ENCODE measurements at regions not wholly inside any gene's neighbourhood (a gene's known extent, or its start where the extent isn't known, plus 50 kb on each side); places are given as distances from the start of the nearest gene placed in this dataset.

DNA sequence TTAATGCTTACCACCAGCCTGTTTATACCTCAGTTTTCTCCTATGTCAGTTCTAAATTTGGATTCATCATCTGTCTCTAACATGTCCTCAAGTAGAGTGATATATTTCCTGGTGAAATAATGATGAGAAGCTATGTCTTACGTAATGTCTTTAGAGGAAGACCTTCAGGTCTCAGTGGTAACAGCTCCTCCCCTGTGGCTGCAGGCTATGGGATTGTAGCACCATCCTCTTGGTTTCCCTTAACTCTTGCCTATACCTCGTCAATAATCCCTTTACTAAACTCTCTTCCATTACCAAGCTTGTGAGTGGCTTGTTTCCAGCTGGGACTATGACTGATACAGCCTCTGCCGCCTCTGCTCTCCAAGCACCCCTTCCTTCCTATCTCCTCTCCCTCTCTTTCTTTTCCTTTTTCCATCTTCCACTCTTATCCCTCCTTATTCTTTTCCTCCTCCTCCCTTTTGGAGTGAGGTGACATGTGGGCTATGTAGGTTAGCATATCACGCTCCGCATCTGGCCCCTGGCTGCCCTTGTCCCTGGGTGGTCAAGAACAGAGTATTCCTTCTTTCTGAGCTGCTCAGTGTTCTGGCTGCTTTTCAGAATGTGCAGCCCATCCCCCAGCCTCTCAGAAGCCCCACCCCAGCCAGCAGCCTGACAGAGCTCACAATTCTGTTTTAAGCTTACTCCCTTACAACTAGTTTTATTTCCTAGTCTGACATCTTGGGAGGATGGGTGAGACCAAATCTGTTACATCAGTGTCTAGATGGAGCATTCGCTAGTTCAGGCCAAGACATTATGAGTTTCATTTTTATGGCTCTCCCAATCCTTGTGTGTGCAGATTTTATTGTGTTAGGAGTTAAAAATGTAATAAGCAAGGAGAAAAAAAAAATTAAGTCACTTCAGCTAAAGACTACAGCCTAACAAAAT is 75.0 kb upstream of the RNU6-1 start:
- no peak overlapping the region for H3K4me3 Mint-ChIP-seq
- no peaks in the 10 kb centered on the region for H3K27me3 Mint-ChIP-seq
- no peaks in the 10 kb centered on the region for H3K36me3 Mint-ChIP-seq
- peaks cover 12% of the 10 kb centered on the region for H3K9me3 Mint-ChIP-seq
- no peaks in the 10 kb centered on the region for H3K4me1 Mint-ChIP-seq
- no peak overlapping the region for H3K27ac Mint-ChIP-seq
- DNase-seq, result no peak

DNA sequence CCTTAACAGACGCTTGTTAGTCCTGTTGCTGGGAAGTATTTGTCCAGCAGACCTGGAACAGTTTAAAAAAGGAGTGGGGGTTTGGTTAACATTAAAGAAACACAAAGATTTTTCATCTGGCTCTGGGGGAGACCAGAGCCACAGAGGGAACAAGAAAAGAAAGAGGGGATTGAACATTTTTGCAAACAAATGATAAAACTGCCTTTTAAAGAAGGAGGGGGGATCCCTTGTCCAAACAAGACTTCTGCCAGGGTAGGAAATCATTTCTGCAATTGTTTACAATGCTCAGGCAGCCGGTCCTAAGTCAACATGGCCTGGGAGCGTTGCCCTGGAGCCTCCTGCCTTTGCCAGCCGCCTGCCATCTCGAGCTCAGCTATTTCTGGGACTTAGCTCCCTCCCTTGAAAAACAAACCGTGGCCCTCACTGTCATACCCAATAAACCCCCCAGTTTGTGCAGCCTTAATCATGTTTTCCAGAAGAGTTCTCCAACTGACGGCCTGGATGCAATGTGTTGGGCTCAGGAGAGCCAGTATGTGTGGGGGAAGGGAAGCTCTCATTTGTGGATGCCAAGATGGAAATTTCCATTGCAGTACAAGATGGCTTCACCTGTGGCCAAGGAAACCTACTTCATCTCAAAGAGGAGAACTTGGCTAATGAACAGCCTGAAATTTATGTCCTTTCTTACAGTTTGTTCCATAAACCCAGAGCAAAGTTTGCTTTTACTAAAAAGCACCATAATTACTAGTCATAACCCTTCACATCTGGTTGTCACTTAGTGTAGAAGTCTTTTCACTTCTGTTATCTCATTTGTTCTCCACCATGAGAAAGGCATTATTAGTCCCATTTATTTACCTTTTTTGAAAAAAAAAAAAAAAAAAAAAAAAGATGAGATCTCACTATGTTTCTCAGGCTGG is 75.9 kb upstream of the RNU6-1 start:
- Mint-ChIP-seq H3K27ac (no peak overlapping the region), H3K4me3 (no peak overlapping the region), H3K4me1 (no peaks in the 10 kb centered on the region), H3K36me3 (no peaks in the 10 kb centered on the region), H3K27me3 (no peaks in the 10 kb centered on the region), H3K9me3 (peaks cover 13% of the 10 kb centered on the region)
- DNase-seq, result no peak

DNA sequence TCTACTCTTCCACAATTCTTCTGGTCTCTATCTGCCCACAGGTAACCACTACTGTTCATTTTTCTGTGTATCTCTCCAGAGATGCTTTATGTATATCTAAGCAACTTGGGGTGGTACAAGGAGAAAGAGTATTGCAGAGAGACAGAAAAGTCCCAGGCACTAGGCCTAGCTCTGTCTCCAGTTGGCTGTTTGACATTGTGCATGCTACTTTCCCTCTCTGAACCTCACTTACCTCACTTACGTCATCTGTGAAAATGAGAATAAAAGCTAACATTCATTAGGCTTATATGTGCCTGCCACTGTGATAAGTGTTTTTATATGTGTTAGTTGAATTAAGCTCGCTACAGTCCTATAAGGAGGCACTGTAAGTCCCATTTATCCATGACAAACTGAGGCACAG is 76.7 kb upstream of the RNU6-1 start:
- no peaks in the 10 kb centered on the region for H3K36me3 Mint-ChIP-seq
- H3K9me3 Mint-ChIP-seq, result peaks cover 13% of the 10 kb centered on the region
- H3K27me3 Mint-ChIP-seq, result no peaks in the 10 kb centered on the region
- no peaks in the 10 kb centered on the region for H3K4me1 Mint-ChIP-seq
- no peak overlapping the region for H3K4me3 Mint-ChIP-seq
- no peak for DNase-seq
- H3K27ac Mint-ChIP-seq, result no peak overlapping the region

DNA sequence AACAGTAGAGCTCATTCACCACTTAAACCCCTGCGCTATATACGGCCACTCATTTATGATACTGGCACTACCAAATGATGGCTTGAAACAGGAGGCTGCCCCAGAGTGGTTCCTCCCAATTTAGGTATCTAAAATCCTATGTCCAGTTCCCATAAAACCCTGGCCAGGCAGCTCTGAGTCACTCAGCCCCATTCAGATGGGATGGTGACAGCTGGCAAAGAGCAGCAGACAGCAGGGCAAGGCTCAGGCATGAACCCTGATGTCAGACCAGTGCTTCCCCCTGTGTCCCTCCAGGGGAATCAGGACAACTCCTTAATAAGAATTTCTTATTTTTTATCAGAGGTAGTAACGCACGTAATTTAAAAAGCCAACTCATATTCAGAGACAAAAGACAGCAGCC is 77.2 kb upstream of the RNU6-1 start:
- Mint-ChIP-seq H3K4me1 (no peaks in the 10 kb centered on the region), H3K9me3 (peaks cover 11% of the 10 kb centered on the region), H3K36me3 (no peaks in the 10 kb centered on the region), H3K27me3 (no peaks in the 10 kb centered on the region), H3K27ac (no peak overlapping the region), H3K4me3 (no peak overlapping the region)
- no peak for DNase-seq

DNA sequence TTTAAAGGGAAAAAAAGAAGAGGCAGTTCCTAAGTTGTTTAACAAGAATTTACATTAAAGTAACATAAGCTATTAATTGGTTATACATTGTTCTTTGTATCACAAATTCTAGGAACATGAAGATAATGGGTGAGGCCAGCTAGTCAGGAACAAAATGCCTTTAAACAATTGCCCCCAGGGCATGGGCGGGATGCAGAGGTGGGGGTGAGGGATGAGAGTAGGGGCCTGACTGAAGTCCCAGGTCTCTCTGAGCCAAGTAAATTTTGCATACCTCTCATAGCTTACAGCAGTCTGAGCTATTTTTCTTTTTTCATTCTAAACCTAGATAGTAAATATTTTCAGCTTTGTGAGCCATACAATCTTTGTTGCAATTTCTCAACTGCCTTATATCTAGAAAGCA is 77.8 kb upstream of the RNU6-1 start:
- H3K27me3 Mint-ChIP-seq, result no peaks in the 10 kb centered on the region
- no peaks in the 10 kb centered on the region for H3K36me3 Mint-ChIP-seq
- H3K4me1 Mint-ChIP-seq, result no peaks in the 10 kb centered on the region
- H3K27ac Mint-ChIP-seq, result no peak overlapping the region
- H3K4me3 Mint-ChIP-seq, result no peak overlapping the region
- peaks cover 11% of the 10 kb centered on the region for H3K9me3 Mint-ChIP-seq
- DNase-seq, result no peak

DNA sequence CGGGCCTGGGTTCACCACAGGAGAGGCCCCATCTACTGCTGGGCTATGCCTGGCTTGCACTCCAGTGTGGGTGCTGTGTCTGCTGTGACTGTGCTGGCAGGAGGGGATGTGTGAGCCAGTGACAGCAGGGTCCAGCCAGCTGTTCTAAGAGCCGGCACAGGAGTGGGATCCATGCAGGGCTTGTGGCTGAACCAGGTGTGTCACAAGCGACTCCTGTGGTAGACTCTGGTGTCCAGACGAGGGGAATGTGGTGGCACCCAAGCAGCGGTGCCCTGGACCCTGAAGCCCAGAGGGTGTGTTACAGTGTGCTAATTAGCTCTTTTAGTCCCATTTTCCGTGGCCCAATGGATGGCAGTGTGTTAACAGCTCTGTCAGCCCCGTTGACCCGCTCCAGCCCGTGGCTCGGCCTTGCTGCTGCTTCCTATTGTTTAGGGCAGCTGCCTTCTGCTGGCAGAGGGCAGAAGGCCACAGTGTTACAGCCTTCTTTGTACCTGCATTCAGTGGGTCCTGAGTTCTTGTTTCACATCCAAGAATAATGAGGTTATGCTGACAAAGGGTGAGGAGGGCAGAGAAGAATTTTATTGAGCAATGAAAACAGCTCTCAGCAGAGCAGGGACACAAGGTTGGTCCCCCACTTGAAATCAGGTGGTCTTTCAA is 78.5 kb upstream of the RNU6-1 start:
- no peak overlapping the region for H3K27ac Mint-ChIP-seq
- no peaks in the 10 kb centered on the region for H3K36me3 Mint-ChIP-seq
- no peak overlapping the region for H3K4me3 Mint-ChIP-seq
- H3K4me1 Mint-ChIP-seq, result no peaks in the 10 kb centered on the region
- no peak for DNase-seq
- H3K27me3 Mint-ChIP-seq, result no peaks in the 10 kb centered on the region
- peaks cover 11% of the 10 kb centered on the region for H3K9me3 Mint-ChIP-seq

DNA sequence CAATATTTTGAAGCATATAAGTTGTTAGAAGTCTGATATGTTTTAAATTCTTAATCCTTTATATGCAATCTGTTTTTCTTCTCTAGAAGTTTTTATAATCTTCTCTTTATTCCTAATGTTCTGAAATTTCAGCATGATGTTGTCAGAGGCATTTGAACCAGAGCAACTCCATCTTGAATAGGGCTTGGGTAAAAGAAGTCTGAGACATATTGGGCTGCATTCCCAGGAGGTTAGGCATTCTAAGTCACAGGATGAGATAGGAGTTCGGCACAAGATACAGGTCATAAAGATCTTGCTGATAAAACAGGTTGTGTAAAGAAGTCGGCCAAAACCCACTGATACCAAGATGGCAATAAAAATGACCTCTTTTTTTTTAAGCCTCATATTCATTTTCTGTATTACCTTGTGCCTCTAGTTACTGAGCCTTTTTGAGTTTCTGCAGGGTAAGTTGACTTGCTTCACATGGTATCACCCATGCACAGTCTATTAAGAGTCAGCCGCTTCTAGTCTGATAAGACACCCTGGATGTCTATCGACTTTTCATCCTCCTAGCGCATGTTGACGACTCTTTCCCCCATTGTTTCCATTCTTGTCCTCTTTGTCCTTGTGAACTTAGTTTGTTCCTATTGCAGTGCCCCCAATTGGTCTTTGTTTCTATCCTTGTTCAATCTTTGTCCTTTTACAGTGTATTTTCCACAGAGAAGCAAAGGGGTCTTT is 80.8 kb upstream of the RNU6-1 start:
- no peak for DNase-seq
- H3K27me3 Mint-ChIP-seq, result no peaks in the 10 kb centered on the region
- peaks cover 18% of the 10 kb centered on the region for H3K9me3 Mint-ChIP-seq
- H3K27ac Mint-ChIP-seq, result no peak overlapping the region
- no peak overlapping the region for H3K4me3 Mint-ChIP-seq
- H3K36me3 Mint-ChIP-seq, result no peaks in the 10 kb centered on the region
- no peaks in the 10 kb centered on the region for H3K4me1 Mint-ChIP-seq

DNA sequence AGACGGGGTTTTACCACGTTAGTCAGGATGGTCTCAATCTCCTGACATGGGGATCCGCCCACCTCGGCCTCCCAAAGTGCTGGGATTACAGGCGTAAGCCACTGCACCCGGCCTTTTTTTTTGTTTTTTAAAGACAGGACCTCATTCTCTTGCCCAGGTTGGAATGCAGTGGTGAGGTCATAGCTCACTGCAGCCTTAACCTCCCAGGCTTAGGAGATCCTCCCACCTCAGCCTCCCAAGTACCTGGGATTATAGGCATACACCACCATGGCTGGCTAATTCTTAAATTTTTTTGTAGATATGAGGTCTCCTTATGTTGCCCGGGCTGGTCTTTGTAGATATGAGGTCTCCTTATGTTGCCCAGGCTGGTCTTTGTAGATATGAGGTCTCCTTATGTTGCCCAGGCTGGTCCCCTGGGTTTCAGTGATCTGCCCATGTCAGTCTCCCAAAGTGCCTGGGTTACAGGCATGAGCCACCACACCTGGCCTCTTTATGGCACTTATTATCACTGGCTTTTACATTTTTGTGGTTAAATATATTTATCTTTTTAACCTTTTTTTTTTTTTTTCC is 82.3 kb upstream of the RNU6-1 start:
- Mint-ChIP-seq H3K9me3 (peaks cover 18% of the 10 kb centered on the region), H3K36me3 (no peaks in the 10 kb centered on the region), H3K27ac (no peak overlapping the region), H3K27me3 (no peaks in the 10 kb centered on the region), H3K4me1 (no peaks in the 10 kb centered on the region), H3K4me3 (no peak overlapping the region)
- DNase-seq, result no peak

DNA sequence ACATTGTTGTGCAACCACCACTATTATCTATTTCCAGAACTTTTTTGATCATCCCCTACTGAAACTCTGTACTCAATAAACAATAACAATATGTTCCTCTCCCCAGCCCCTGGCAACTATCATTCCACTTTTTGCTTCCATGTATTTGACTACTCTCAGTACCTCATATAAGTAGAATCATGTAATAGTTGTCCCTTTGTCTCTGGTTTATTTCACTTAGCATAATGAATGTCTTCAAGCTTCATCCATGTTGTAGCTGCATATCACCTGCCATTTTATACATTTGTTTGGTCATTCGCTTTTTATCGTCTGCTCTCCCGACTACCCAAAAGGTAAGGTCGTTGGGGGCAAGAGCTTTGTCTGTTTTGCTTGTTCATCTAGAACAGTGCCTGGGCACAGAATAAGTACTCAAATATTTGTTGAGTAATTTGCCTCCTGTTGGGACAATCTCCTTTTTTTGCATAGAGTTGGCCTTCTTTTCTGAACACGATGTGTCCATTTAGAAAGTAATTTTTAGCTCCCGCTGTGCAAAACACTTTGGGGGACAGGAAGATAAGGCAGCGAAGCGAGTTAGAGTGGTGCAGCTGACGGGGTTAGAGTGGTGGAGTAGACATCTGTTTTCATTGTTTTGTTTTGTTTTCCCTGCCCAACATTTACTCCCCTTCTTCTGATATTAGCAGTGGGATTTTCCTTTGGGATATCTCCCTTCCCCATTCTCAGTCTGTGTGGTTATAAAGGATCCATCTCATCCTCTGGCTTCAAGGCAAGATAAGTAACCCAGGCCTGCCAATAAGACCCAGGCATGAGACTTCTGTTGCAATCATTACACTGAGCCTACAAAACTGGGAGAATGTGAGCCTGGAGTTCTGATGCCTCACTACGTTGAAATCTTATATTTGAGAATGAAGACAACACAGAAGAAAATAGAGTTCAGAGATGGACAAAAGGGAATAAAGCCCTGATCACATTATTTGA is 83.4 kb upstream of the RNU6-1 start:
- Mint-ChIP-seq H3K4me1 (no peaks in the 10 kb centered on the region), H3K4me3 (no peak overlapping the region), H3K36me3 (no peaks in the 10 kb centered on the region), H3K27me3 (no peaks in the 10 kb centered on the region), H3K27ac (no peak overlapping the region), H3K9me3 (peaks cover 15% of the 10 kb centered on the region)
- DNase-seq, result no peak

DNA sequence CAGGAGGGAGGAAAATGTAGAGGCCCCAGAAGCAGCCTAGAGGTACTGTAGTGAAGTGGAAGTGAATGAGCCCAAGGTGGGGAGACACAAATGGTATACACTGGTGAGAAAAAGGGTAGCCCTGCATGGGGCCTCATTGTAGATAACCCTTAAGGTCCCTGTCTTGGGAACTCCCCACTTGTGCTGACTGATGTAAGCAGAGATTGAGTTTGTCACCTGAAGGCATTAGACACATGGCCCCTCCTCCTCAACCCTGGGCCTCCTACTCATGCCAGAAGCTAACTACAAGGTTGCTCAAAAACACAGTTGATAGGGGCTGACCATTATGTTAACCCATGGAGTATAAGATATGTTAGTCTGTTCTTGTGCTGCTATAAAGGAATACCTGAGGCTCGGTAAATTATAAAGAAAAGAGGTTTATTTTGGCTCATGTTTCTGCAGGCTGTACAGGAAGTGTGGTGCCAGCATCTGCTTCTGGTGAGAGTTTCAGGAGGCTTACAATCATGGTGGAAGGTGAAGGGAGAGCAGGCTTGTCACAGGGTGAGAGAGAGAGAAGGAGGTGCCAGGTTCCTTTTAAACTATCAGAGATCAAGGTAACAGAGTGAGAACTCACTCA is 84.6 kb upstream of the RNU6-1 start:
- Mint-ChIP-seq H3K4me1 (no peaks in the 10 kb centered on the region), H3K9me3 (peaks cover 12% of the 10 kb centered on the region), H3K27ac (no peak overlapping the region), H3K4me3 (no peak overlapping the region), H3K36me3 (no peaks in the 10 kb centered on the region), H3K27me3 (no peaks in the 10 kb centered on the region)
- DNase-seq, result no peak

DNA sequence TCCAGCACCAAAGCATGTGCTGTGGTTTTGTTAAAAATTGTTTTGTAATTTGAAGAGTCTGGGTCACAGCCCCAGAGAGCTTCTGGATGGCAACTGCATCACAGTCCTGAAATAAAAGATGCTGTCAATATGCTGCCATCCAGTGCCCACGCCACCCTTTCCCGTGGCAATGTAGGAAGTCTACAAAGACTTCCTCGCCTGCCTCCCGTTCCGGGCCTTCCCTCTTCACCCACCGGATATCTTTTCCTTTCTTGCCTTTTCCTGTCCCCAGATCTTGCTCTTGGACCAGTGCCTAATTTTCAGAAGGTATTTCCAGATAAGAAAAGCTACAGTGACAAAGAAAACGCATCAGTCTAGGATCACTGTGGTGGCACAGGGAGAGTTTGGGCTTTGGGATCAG is 85.3 kb upstream of the RNU6-1 start:
- no peaks in the 10 kb centered on the region for H3K27me3 Mint-ChIP-seq
- H3K9me3 Mint-ChIP-seq, result peaks cover 8% of the 10 kb centered on the region
- no peak for DNase-seq
- no peaks in the 10 kb centered on the region for H3K36me3 Mint-ChIP-seq
- no peak overlapping the region for H3K27ac Mint-ChIP-seq
- H3K4me3 Mint-ChIP-seq, result no peak overlapping the region
- H3K4me1 Mint-ChIP-seq, result no peaks in the 10 kb centered on the region

DNA sequence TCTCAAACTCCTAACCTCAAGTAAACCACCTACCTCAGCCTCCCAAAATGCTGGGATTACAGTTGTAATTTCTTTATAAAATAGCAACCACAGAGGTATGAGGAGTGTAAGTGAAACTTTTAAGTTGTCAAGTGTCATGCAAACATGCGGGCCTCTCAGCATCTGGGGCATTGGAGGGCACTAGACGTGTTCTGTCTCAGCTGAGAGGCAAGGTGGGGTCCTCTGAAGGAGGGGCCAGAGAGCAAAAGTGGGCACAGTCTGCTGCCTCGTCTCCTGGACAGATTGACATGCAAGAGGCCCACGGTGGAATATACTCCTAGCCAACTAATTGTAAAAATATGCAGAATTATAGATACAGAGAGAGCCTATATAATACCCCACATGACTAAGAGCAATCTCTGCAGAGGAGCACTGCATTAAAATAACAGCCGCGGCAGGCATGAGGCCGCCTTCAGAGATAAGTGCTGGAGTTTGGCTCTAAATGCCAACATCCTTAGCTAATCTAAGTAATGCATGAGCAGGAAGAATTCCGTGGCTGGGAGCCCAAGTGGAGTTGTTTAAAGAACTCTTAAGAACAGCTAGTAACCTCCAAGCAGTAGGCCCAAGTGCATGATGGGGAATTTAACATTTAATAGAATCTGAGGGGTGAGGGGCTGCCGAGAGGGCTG is 87.8 kb upstream of the RNU6-1 start:
- H3K36me3 Mint-ChIP-seq, result no peaks in the 10 kb centered on the region
- H3K27me3 Mint-ChIP-seq, result no peaks in the 10 kb centered on the region
- H3K9me3 Mint-ChIP-seq, result peaks cover 6% of the 10 kb centered on the region
- no peak overlapping the region for H3K27ac Mint-ChIP-seq
- no peak overlapping the region for H3K4me3 Mint-ChIP-seq
- no peaks in the 10 kb centered on the region for H3K4me1 Mint-ChIP-seq
- DNase-seq, result no peak

DNA sequence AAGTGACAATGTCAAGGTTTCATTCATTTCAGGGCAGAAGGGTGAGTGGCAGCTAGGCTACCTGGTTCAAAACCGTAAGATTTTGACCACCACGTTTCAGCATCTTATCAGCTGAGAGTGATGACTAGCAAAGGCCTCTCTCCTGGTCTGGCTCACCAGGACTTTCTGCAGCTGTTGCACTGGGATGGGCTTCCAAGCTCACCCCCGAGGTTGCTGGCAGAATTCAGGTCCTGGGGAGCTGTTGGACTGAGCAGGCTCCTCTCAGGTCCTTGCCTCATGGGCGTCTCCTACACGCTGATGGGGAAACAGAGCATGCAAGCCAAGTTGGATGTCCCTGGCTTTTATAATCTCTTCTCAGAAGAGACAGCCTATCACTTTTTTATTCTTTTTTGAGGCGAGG is 88.8 kb upstream of the RNU6-1 start:
- H3K9me3 Mint-ChIP-seq, result peaks cover 6% of the 10 kb centered on the region

More for the DNA sequence above, 88.8 kb upstream of the RNU6-1 start:
- H3K36me3 Mint-ChIP-seq, result no peaks in the 10 kb centered on the region
- H3K4me3 Mint-ChIP-seq, result no peak overlapping the region
- DNase-seq, result no peak
- H3K4me1 Mint-ChIP-seq, result no peaks in the 10 kb centered on the region
- H3K27ac Mint-ChIP-seq, result no peak overlapping the region
- H3K27me3 Mint-ChIP-seq, result no peaks in the 10 kb centered on the region
